ENCODE measurements at regions not wholly inside any gene's neighbourhood (a gene's known extent, or its start where the extent isn't known, plus 50 kb on each side); places are given as distances from the start of the nearest gene placed in this dataset.

DNA sequence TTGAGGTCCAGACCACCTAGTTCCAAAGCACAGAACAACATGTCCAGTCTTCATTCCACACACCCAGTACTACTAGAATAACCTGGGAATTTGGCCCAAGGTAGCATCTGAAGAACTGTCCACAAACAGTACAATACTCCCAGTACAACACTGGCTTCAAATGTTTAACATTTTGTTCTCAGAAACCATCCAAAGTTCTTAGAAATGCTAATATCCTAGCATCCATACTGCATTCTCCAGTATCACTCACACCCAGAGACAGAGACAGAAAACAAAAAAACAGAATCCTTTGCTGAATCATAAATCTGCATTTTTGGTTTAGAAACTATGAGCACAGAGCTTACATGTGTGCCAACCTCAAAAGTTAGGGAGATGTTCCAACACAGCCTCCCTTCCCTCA, 490.8 kb downstream of the FOXO1 start:
- Histone ChIP-seq H3K36me3 (ENCODE audit: control insufficient read depth in 2 of 2, insufficient read depth in 1 of 2, low read length in 2 of 2) (no peaks in the 10 kb centered on the region), H3K4me3 (ENCODE audit: low read depth, low read length) (no peak overlapping the region), H3K4me1 (ENCODE audit: control insufficient read depth, insufficient read depth, low read length) (no peaks in the 10 kb centered on the region), H3K27ac (ENCODE audit: extremely low read depth, low read depth, low read length) (no peak overlapping the region), H3K9me3 (ENCODE audit: control insufficient read depth, insufficient read depth, low read depth, low read length) (no peaks in the 10 kb centered on the region)
- ChIA-PET POLR2A (no interaction called here), CTCF (interaction anchor here (0.6 kb wide), 2 partner anchors 26 to 59 kb away, joined by 3 read pairs; no protein-coding TSS in a partner anchor)
- no peak for TF ChIP-seq SETDB1 (IDR thresholded peaks at IDR 0.05; ENCODE audit: insufficient read length, low read length)
- no peak for TF ChIP-seq ZNF626 (tag by site-specific recombination; IDR thresholded peaks at IDR 0.05)
- TF ChIP-seq EGR2 (tag by site-specific recombination; IDR thresholded peaks at IDR 0.05; ENCODE audit: low read depth), result no peak
- TF ChIP-seq ZNF112 (tag by site-specific recombination; IDR thresholded peaks at IDR 0.05), result no peak
- TF ChIP-seq ZNF266 (tag by site-specific recombination; IDR thresholded peaks at IDR 0.05; ENCODE audit: low read depth), result no peak
- no peak for TF ChIP-seq FEZF1 (tag by site-specific recombination; IDR thresholded peaks at IDR 0.05)
- TF ChIP-seq ZNF133 (tag by site-specific recombination; IDR thresholded peaks at IDR 0.05), result no peak
- no peak for TF ChIP-seq ZFP41 (tag by site-specific recombination; IDR thresholded peaks at IDR 0.05; ENCODE audit: borderline replicate concordance)
- no peak for TF ChIP-seq ZNF239 (tag by site-specific recombination; IDR thresholded peaks at IDR 0.05)
- TF ChIP-seq ZNF311 (tag by site-specific recombination; IDR thresholded peaks at IDR 0.05; ENCODE audit: borderline replicate concordance), result no peak
- TF ChIP-seq HOXC10 (CRISPR knock-in tag; IDR thresholded peaks at IDR 0.05), result no peak
- TF ChIP-seq ZNF704 (tag by site-specific recombination; IDR thresholded peaks at IDR 0.05), result no peak
- TF ChIP-seq ZNF768 (tag by site-specific recombination; IDR thresholded peaks at IDR 0.05), result no peak

- Histone ChIP-seq H3K9me3 (ENCODE audit: control insufficient read depth, insufficient read depth, low read depth, low read length) (no peaks in the 10 kb centered on the region), H3K27ac (ENCODE audit: extremely low read depth, low read depth, low read length) (no peak overlapping the region), H3K4me1 (ENCODE audit: control insufficient read depth, insufficient read depth, low read length) (no peaks in the 10 kb centered on the region), H3K36me3 (ENCODE audit: control insufficient read depth in 2 of 2, insufficient read depth in 1 of 2, low read length in 2 of 2) (no peaks in the 10 kb centered on the region), H3K4me3 (ENCODE audit: low read depth, low read length) (no peak overlapping the region)
- ChIA-PET POLR2A (no interaction called here), CTCF (interaction anchor here (0.6 kb wide), 1 partner anchor 60 kb away, joined by 3 read pairs; no protein-coding TSS in a partner anchor)
- no peak for TF ChIP-seq ZNF621 (tag by site-specific recombination; IDR thresholded peaks at IDR 0.05)
- no peak for TF ChIP-seq MZF1 (tag by site-specific recombination; IDR thresholded peaks at IDR 0.05; ENCODE audit: borderline replicate concordance)
- no peak for TF ChIP-seq ZNF561 (tag by site-specific recombination; IDR thresholded peaks at IDR 0.05; ENCODE audit: borderline replicate concordance)
- TF ChIP-seq ZNF692 (tag by site-specific recombination; IDR thresholded peaks at IDR 0.05), result no peak
- TF ChIP-seq ZNF544 (tag by site-specific recombination; IDR thresholded peaks at IDR 0.05), result no peak
- no peak for TF ChIP-seq ZNF350 (tag by site-specific recombination; IDR thresholded peaks at IDR 0.05)
- no peak for TF ChIP-seq ZBTB26 (tag by site-specific recombination; optimal IDR thresholded peaks at IDR 0.05)
- no peak for TF ChIP-seq ZNF26 (tag by site-specific recombination; IDR thresholded peaks at IDR 0.05)
- no peak for TF ChIP-seq ZNF610 (tag by site-specific recombination; IDR thresholded peaks at IDR 0.05; ENCODE audit: borderline replicate concordance)
- TF ChIP-seq ZNF248 (tag by site-specific recombination; IDR thresholded peaks at IDR 0.05), result no peak
- no peak for TF ChIP-seq ZNF473 (tag by site-specific recombination; IDR thresholded peaks at IDR 0.05)
- TF ChIP-seq ZNF776 (tag by site-specific recombination; IDR thresholded peaks at IDR 0.05; ENCODE audit: borderline replicate concordance), result no peak
- no peak for TF ChIP-seq EGR2 (tag by site-specific recombination; IDR thresholded peaks at IDR 0.05; ENCODE audit: low read depth)
- no peak for TF ChIP-seq ZNF155 (tag by site-specific recombination; IDR thresholded peaks at IDR 0.05)
Measured at GRCh38 chr13:40176242-40176641, 490.2 kb downstream of the FOXO1 start.
